ENCODE measurements at regions not wholly inside any gene's neighbourhood (a gene's known extent, or its start where the extent isn't known, plus 50 kb on each side); places are given as distances from the start of the nearest gene placed in this dataset.

GRCh38 chr1:177600321-177600720 is 369.5 kb downstream of the SEC16B start:
- H3K4me1 ChIP-seq (ENCODE audit: control insufficient read depth, extremely low read depth, insufficient read depth, low read length) = no peaks in the 10 kb centered on the region
- no peaks in the 10 kb centered on the region for H3K27me3 ChIP-seq (ENCODE audit: control insufficient read depth, insufficient read depth, low read length)
- H4K20me1 ChIP-seq (ENCODE audit: control insufficient read depth, extremely low read depth, insufficient read depth, low read length) = no peaks in the 10 kb centered on the region
- no peak for TF ChIP-seq CTCF (conservative IDR thresholded peaks at IDR 0.05 in 1 of 2, IDR thresholded peaks at IDR 0.05 in 1 of 2; ENCODE audit: low read depth in 1 of 2, low read length in 2 of 2)
- no peak for TF ChIP-seq EZH2 (IDR thresholded peaks at IDR 0.05; ENCODE audit: low read length, missing control alignments)
- no peaks in the 10 kb centered on the region for H3K9me3 ChIP-seq (ENCODE audit: control insufficient read depth, insufficient read depth, low read depth, low read length)
- no peak overlapping the region for H3K4me3 ChIP-seq (replicated peaks in 1 of 4; ENCODE audit: control extremely low read depth in 1 of 4, insufficient read depth in 1 of 4, low read depth in 3 of 4, low read length in 4 of 4)
- no peak overlapping the region for H3K9ac ChIP-seq (ENCODE audit: insufficient read depth, low read length)
- no peak overlapping the region for H3K4me2 ChIP-seq (ENCODE audit: extremely low read depth, insufficient read depth, low read length)
- H2AFZ ChIP-seq (ENCODE audit: low read length) = no peak overlapping the region
- H3K27ac ChIP-seq (ENCODE audit: insufficient read depth, low read length) = no peak overlapping the region
- no peak for DNase-seq (ENCODE audit: low read depth in 2 of 2)
- no peaks in the 10 kb centered on the region for H3K79me2 ChIP-seq (ENCODE audit: control insufficient read depth, insufficient read depth, low read length)
- H3K36me3 ChIP-seq (ENCODE audit: control insufficient read depth, insufficient read depth, low read length) = no peaks in the 10 kb centered on the region

- Histone ChIP-seq H3K9ac (ENCODE audit: insufficient read depth, low read length) (no peak overlapping the region), H3K4me3 (replicated peaks in 1 of 4; ENCODE audit: control extremely low read depth in 1 of 4, insufficient read depth in 1 of 4, low read depth in 3 of 4, low read length in 4 of 4) (no peak overlapping the region)
These were observed 372.5 kb downstream of the SEC16B start for GRCh38 chr1:177597393-177597792.

GRCh38 chr1:177596485-177596884 is 373.4 kb downstream of the SEC16B start:
- Histone ChIP-seq H3K27ac (ENCODE audit: insufficient read depth, low read length) (no peak overlapping the region), H3K27me3 (ENCODE audit: control insufficient read depth, insufficient read depth, low read length) (no peaks in the 10 kb centered on the region), H3K9ac (ENCODE audit: insufficient read depth, low read length) (no peak overlapping the region), H3K9me3 (ENCODE audit: control insufficient read depth, insufficient read depth, low read depth, low read length) (no peaks in the 10 kb centered on the region), H3K4me3 (replicated peaks in 1 of 4; ENCODE audit: control extremely low read depth in 1 of 4, insufficient read depth in 1 of 4, low read depth in 3 of 4, low read length in 4 of 4) (no peak overlapping the region), H3K36me3 (ENCODE audit: control insufficient read depth, insufficient read depth, low read length) (no peaks in the 10 kb centered on the region), H3K4me1 (ENCODE audit: control insufficient read depth, extremely low read depth, insufficient read depth, low read length) (no peaks in the 10 kb centered on the region), H3K79me2 (ENCODE audit: control insufficient read depth, insufficient read depth, low read length) (no peaks in the 10 kb centered on the region), H3K4me2 (ENCODE audit: extremely low read depth, insufficient read depth, low read length) (no peak overlapping the region), H4K20me1 (ENCODE audit: control insufficient read depth, extremely low read depth, insufficient read depth, low read length) (no peaks in the 10 kb centered on the region), H2AFZ (ENCODE audit: low read length) (no peak overlapping the region)
- no peak for DNase-seq (ENCODE audit: low read depth in 2 of 2)
- TF ChIP-seq CTCF (conservative IDR thresholded peaks at IDR 0.05 in 1 of 2, IDR thresholded peaks at IDR 0.05 in 1 of 2; ENCODE audit: low read depth in 1 of 2, low read length in 2 of 2) (no peak), EZH2 (IDR thresholded peaks at IDR 0.05; ENCODE audit: low read length, missing control alignments) (no peak)

More at GRCh38 chr1:177597393-177597792, 372.5 kb downstream of the SEC16B start:
- H3K79me2 ChIP-seq (ENCODE audit: control insufficient read depth, insufficient read depth, low read length) = no peaks in the 10 kb centered on the region
- no peaks in the 10 kb centered on the region for H3K9me3 ChIP-seq (ENCODE audit: control insufficient read depth, insufficient read depth, low read depth, low read length)
- TF ChIP-seq CTCF (conservative IDR thresholded peaks at IDR 0.05 in 1 of 2, IDR thresholded peaks at IDR 0.05 in 1 of 2; ENCODE audit: low read depth in 1 of 2, low read length in 2 of 2) (no peak), EZH2 (IDR thresholded peaks at IDR 0.05; ENCODE audit: low read length, missing control alignments) (no peak)
- H3K27ac ChIP-seq (ENCODE audit: insufficient read depth, low read length) = no peak overlapping the region
- no peak for DNase-seq (ENCODE audit: low read depth in 2 of 2)
- H2AFZ ChIP-seq (ENCODE audit: low read length) = no peak overlapping the region
- H3K36me3 ChIP-seq (ENCODE audit: control insufficient read depth, insufficient read depth, low read length) = no peaks in the 10 kb centered on the region
- H3K4me1 ChIP-seq (ENCODE audit: control insufficient read depth, extremely low read depth, insufficient read depth, low read length) = no peaks in the 10 kb centered on the region
- H4K20me1 ChIP-seq (ENCODE audit: control insufficient read depth, extremely low read depth, insufficient read depth, low read length) = no peaks in the 10 kb centered on the region
- H3K4me2 ChIP-seq (ENCODE audit: extremely low read depth, insufficient read depth, low read length) = no peak overlapping the region
- H3K27me3 ChIP-seq (ENCODE audit: control insufficient read depth, insufficient read depth, low read length) = no peaks in the 10 kb centered on the region
